GM18507 (cell line): ENCODE measurements at regions not wholly inside any gene's neighbourhood (a gene's known extent, or its start where the extent isn't known, plus 50 kb on each side); places are given as distances from the start of the nearest gene placed in this dataset.

Experiments
- DNase-seq: peaks from one replicate; pipeline ENCODE4 v3.0.0; 2011; ENCODE audit warnings: low read depth; ENCODE audit not compliant: insufficient read length; ENCODE audit errors: extremely low spot score
- FAIRE-seq: peaks from 2 replicates; lab custom pipeline; 2011; peaks lifted over from hg19 to GRCh38; lab: Jason Lieb, UNC

- DNase-seq (no peak), FAIRE-seq (no peak)
Measured at GRCh38 chr10:31081937-31082840, 50.5 kb upstream of the ZNF438 start.

GRCh38 chr10:31083765-31084184 lies 52.1 kb upstream of the ZNF438 start:
- DNase-seq (no peak), FAIRE-seq (peak; percentile 47)

- no peak for DNase-seq
- FAIRE-seq: no peak
Measured at GRCh38 chr10:31087011-31087410, 55.3 kb upstream of the ZNF438 start.

- no peak for FAIRE-seq
- DNase-seq: no peak
Measured at GRCh38 chr10:31087851-31088250, 56.2 kb upstream of the ZNF438 start.

- no peak for DNase-seq
- peak; percentile 15 for FAIRE-seq
Measured at GRCh38 chr10:31090894-31091607, 59.4 kb upstream of the ZNF438 start.

GRCh38 chr10:31095677-31096560 lies 64.3 kb upstream of the ZNF438 start:
- DNase-seq (no peak), FAIRE-seq (no peak)

- no peak for DNase-seq
- no peak for FAIRE-seq
Measured at GRCh38 chr10:31098046-31098445, 66.4 kb upstream of the ZNF438 start.

- DNase-seq (no peak), FAIRE-seq (no peak)
Measured at GRCh38 chr10:31099094-31099493, 67.4 kb upstream of the ZNF438 start.

GRCh38 chr10:31099664-31100063 lies 68.0 kb upstream of the ZNF438 start:
- DNase-seq (no peak), FAIRE-seq (no peak)

GRCh38 chr10:31100115-31100601 lies 68.5 kb upstream of the ZNF438 start:
- DNase-seq (no peak), FAIRE-seq (peak; percentile 35)

GRCh38 chr10:31100662-31101061 lies 69.0 kb upstream of the ZNF438 start:
- DNase-seq (no peak), FAIRE-seq (no peak)

- FAIRE-seq (peak; percentile 72), DNase-seq (no peak)
Measured at GRCh38 chr10:31101123-31101522, 69.5 kb upstream of the ZNF438 start.

- DNase-seq (no peak), FAIRE-seq (no peak)
Measured at GRCh38 chr10:31102421-31102820, 70.8 kb upstream of the ZNF438 start.

GRCh38 chr10:31103112-31103511 lies 71.4 kb upstream of the ZNF438 start:
- FAIRE-seq (no peak), DNase-seq (no peak)

- DNase-seq (no peak), FAIRE-seq (no peak)
Measured at GRCh38 chr10:31112961-31113360, 81.3 kb upstream of the ZNF438 start.

- FAIRE-seq (no peak), DNase-seq (no peak)
Measured at GRCh38 chr10:31116226-31116625, 84.6 kb upstream of the ZNF438 start.

- no peak for DNase-seq
Measured at GRCh38 chr10:31118556-31118955, 86.9 kb upstream of the ZNF438 start.

GRCh38 chr10:31120392-31120791 lies 88.7 kb upstream of the ZNF438 start:
- DNase-seq (no peak), FAIRE-seq (peak; percentile 9)

More at GRCh38 chr10:31118556-31118955, 86.9 kb upstream of the ZNF438 start:
- no peak for FAIRE-seq

- DNase-seq: no peak
- no peak for FAIRE-seq
Measured at GRCh38 chr10:31120961-31121685, 89.5 kb upstream of the ZNF438 start.
